HG02642 (cell line): ENCODE measurements at regions not wholly inside any gene's neighbourhood (a gene's known extent, or its start where the extent isn't known, plus 50 kb on each side); places are given as distances from the start of the nearest gene placed in this dataset.
A peak's percentile ranks its signal among the peaks of the same experiment; 100 is the strongest.
"Not testable (repeated sequence)": the region's sequence is repeated elsewhere in the genome, so short reads cannot be mapped to it uniquely, and the experiment has no call there.

Source experiments
- ATAC-seq: cut with Tn5 transposase; IDR thresholded peaks from one replicate; pipeline ENCODE4 v1.9.1; 2021; ENCODE audit warnings: mild to moderate bottlenecking; ENCODE audit not compliant: unreplicated experiment, poor library complexity

GRCh38 chr10:43853369-43853768 is 204.7 kb upstream of the ZNF32 start:
- no peak for ATAC-seq

GRCh38 chr10:43852644-43853214 is 204.0 kb upstream of the ZNF32 start:
- no peak for ATAC-seq

DNA sequence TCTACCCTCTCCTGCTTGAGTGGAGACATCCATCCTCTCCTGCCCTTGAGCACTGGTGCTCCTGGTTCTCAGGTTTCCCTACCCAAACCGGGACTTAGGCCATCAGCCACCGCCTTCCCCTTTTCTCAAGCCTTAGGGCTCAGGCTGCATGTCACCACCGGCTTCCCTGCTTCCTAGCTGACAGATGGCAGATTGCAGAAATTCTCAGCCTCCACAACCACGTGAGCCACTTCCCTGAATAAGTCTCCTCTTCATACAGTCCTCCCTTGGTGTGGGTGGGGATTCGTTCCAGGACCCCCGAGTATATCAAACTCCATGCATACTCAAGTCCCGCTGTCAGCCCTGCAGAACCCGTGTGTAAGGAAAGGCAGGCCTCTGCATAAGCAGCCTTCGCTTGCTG is 203.5 kb upstream of the ZNF32 start:
- no peak for ATAC-seq

DNA sequence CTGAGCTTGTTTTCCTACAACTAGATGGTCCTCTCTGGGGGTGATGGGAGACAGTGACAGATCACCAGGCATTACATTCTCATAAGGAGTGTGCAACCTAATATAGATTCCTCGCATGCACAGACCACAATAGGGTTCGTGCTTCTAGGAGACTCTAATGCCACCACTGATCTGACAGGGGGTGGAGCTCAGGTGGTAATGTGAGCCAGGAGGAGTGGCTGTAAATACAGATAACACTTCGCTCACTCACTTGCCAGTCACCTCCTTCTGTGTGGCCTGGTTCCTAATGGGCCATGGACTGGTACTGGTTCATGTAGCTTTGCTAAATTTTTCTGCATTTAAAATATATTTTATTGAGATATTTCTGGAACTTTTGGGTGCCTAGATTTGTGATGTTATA is 202.3 kb upstream of the ZNF32 start:
- ATAC-seq = no peak

DNA sequence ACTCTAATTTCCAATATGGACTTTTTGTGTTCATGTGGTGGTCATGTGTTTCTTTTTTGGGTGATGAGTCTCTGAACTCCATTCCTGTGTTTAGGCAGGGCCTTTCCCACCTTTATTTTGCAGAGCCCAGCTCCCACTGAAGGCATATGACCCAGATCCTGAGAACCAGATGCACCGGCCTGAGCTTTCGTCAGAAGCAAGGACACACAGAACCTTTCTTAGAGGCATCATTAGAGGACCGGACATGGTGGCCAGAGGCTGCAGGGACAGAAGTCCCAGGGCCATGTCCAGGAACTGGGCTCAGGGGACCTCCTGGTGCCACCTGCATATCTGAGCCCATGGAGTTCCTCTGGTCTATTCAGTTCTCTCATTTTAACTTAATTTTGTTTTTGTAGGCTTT is 200.9 kb upstream of the ZNF32 start:
- no peak for ATAC-seq

GRCh38 chr10:43846968-43847367 is 198.3 kb upstream of the ZNF32 start:
- ATAC-seq = no peak

GRCh38 chr10:43846187-43846680 is 197.6 kb upstream of the ZNF32 start:
- ATAC-seq = peak; percentile 63

- ATAC-seq = no peak
Measured at GRCh38 chr10:43845121-43845520, 196.4 kb upstream of the ZNF32 start.

DNA sequence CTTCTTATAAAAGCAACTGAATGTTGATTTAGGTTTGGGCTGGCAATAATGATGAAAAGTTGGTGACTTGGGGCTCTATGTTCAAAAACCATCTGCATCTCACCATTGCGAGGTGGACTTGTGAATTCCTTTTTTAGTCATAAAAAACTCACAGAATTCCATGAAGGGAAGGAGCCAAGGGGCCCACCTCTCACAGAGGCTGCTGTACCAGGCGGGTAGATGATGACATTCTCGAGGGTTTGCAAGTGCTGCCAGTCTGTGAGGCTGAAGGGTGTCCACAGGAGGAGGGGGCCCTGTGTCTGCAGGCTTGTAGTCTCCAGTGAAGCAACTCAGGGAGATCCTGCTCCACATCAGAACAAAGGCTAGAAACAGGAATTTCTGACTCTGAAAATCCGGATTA is 195.5 kb upstream of the ZNF32 start:
- ATAC-seq = no peak

GRCh38 chr10:43843321-43844101 is 194.8 kb upstream of the ZNF32 start:
- ATAC-seq = no peak

- no peak for ATAC-seq
Measured at GRCh38 chr10:43842496-43842895, 193.8 kb upstream of the ZNF32 start.

GRCh38 chr10:43842072-43842471 is 193.4 kb upstream of the ZNF32 start:
- ATAC-seq = no peak

DNA sequence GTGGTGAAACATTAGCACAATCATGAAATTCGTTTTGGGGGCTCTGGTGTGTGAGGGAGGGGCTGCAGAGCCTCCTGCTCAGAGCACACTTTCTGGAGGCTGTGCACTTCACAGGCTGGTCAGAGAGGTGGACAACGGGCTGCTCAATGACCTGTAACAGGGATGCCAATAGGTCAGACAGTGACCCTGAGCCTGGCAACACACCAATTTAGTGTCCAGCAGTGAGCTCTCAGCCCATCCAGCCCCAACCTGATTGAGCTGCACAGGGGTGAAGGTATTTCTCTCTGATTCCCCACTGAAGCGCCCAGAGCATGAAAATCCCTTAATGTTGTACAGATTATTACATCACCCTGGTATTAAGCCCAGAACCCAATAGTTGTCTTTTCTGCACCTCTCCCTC is 191.3 kb upstream of the ZNF32 start:
- ATAC-seq = no peak

DNA sequence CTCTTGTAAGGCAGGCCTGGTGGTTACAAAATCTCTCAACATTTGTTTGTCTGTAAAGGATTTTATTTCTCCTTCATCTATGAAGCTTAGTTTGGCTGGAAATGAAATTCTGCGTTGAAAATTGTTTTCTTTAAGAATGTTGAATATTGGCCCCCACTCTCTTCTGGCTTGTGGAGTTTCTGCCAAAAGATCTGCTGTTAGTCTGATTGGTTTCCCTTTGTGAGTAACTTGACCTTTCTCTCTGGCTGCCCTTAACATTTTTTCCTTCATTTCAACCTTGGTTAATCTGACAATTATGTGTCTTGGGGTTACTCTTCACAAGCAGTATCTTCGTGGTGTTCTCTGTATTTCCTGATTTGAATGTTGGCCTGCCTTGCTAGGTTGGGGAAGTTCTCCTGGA is 186.1 kb upstream of the ZNF32 start:
- not testable (repeated sequence) for ATAC-seq

GRCh38 chr10:43827853-43828252 is 179.2 kb upstream of the ZNF32 start:
- ATAC-seq = no peak

GRCh38 chr10:43825984-43826383 is 177.3 kb upstream of the ZNF32 start:
- ATAC-seq = no peak

- no peak for ATAC-seq
Measured at GRCh38 chr10:43825421-43825820, 176.7 kb upstream of the ZNF32 start.

GRCh38 chr10:43824934-43825333 is 176.3 kb upstream of the ZNF32 start:
- no peak for ATAC-seq

DNA sequence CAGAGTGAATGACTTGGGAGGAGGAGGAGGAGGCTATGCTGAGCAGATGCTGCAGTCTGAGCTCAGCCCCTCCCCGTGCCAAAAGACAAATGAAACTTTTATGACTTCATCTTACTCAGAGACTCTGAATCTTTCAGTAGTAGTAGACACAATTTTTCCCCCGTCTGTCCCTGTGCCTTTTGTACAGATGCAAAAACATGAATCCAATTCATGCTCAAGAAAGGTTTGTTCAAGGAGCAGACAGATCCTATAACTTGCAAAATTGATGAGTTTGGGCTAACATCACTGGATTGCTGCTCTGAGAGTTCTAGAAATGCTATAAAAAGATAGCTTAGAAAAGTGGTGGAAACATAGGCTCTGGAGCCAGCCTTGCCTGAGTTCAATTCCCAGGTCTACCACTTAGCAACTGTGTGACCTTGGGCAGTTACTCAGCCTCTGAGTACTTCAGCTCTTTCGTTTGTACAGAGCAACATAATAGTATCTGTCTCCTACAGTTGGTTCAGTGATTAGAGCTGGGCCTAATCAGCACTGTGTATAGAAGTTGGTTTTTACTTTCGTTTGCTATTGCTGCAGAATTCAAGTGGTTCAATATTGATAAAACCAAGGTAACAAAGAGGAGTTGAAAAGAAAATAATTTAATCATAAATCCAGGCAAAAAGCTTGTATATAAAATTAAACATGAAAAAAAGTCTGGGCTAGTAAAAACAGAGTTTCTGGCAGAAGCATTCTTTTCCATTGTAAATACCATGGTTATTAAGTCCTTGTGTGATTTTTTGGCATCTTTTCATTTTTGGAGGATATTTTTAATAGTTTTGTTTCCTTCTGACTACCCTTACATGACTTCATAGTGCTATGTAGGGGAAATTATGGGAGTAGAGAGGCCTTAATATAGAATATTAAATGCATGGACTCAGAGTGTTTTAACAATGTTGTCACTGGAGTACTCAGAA is 174.2 kb upstream of the ZNF32 start:
- no peak for ATAC-seq

GRCh38 chr10:43821103-43821502 is 172.4 kb upstream of the ZNF32 start:
- ATAC-seq = no peak

GRCh38 chr10:43820663-43821062 is 172.0 kb upstream of the ZNF32 start:
- ATAC-seq = no peak
